Neural cell (in vitro differentiated cells): ENCODE measurements at regions not wholly inside any gene's neighbourhood (a gene's known extent, or its start where the extent isn't known, plus 50 kb on each side); places are given as distances from the start of the nearest gene placed in this dataset.

Experiments used
- H2AFZ ChIP-seq: fragments of 200-600, 300-800 bp; sonication (generic), shearing (Covaris generic); 2 replicates; pipeline ENCODE4 v1.6.0; 2014; ENCODE audit warnings: low read depth, mild to moderate bottlenecking, antibody characterized with exemption, low read length, moderate library complexity
- H3F3A ChIP-seq: fragments of 200-600 bp; shearing (Covaris generic); 2 replicates; pipeline ENCODE4 v1.6.1; 2016; ENCODE audit warnings: mild to moderate bottlenecking, moderate library complexity, mixed read lengths, antibody characterized with exemption, low read length; ENCODE audit not compliant: insufficient read depth, poor library complexity, severe bottlenecking
- H3K27ac ChIP-seq: fragments of 200-600, 300-800 bp; sonication (generic), shearing (Covaris generic); 2 replicates; pipeline ENCODE4 v1.5.1; 2014; ENCODE audit warnings: mild to moderate bottlenecking, low read length, moderate library complexity
- H3K27me3 ChIP-seq: fragments of 300-800, 200-600 bp; sonication (generic), shearing (Covaris generic); 2 replicates; pipeline ENCODE4 v1.6.0; 2014; ENCODE audit warnings: mild to moderate bottlenecking, low read depth, low read length, moderate library complexity; ENCODE audit not compliant: insufficient read depth
- H3K36me3 ChIP-seq: fragments of 300-800, 200-600 bp; sonication (generic), shearing (Covaris generic); 2 replicates; pipeline ENCODE4 v1.5.1; 2014; ENCODE audit warnings: mild to moderate bottlenecking, antibody characterized with exemption, low read length, moderate library complexity; ENCODE audit not compliant: insufficient read depth
- H3K4me2 ChIP-seq: fragments of 300-800, 200-600 bp; sonication (generic), shearing (Covaris generic); 2 replicates; pipeline ENCODE4 v1.6.0; 2014; ENCODE audit warnings: mild to moderate bottlenecking, low read length
- H3K4me3 ChIP-seq: fragments of 300-800, 200-600 bp; sonication (generic), shearing (Covaris generic); 2 replicates; pipeline ENCODE4 v1.5.1; 2014; ENCODE audit warnings: mild to moderate bottlenecking, low read length, moderate library complexity
- H3K79me2 ChIP-seq: fragments of 200-600 bp; shearing (Covaris generic); replicated peaks from 2 replicates; pipeline ENCODE4 v1.6.0; 2014; ENCODE audit warnings: mild to moderate bottlenecking, low read length, moderate library complexity; ENCODE audit not compliant: insufficient read depth
- H3K9ac ChIP-seq: fragments of 300-800, 200-600 bp; sonication (generic), shearing (Covaris generic); 2 replicates; pipeline ENCODE4 v1.6.1; 2016; ENCODE audit warnings: mild to moderate bottlenecking, low read length, mixed read lengths
- H3K9me2 ChIP-seq: fragments of 200-600 bp; shearing (Covaris generic); 2 replicates; pipeline ENCODE4 v1.6.1; 2016; ENCODE audit warnings: mild to moderate bottlenecking, low read length, mixed read lengths; ENCODE audit not compliant: insufficient read depth
- H3K9me3 ChIP-seq: fragments of 200-600, 300-800 bp; sonication (generic), shearing (Covaris generic); 2 replicates; pipeline ENCODE4 v1.6.1; 2016; ENCODE audit warnings: mild to moderate bottlenecking, mixed run types, low read length, moderate library complexity, mixed read lengths
- H4K20me1 ChIP-seq: fragments of 200-600 bp; shearing (Covaris generic); 2 replicates; pipeline ENCODE4 v1.6.1; 2016; ENCODE audit warnings: mild to moderate bottlenecking, mixed run types; ENCODE audit not compliant: insufficient read depth
- POLR2AphosphoS5 ChIP-seq: IDR thresholded peaks from 2 replicates; pipeline ENCODE4 v1.6.1; 2012

DNA sequence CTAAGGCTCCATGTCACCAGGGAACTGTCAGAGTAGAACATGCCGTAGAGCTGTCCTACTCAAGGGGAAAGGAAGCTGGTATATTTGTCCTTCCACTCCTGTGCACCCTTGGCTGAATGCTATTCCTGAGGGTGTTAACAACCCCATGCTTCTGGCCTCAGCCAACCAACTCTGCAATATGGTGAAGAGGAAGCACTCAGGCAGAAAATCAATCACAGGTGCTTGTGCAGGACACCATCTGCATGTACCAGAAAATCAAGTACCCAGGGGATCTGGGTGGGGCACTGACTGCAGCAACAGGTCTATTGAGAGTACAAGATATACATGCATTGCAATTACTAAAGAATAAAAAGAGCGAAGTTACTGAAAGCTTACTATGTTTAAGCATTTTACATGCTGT is 51.4 kb upstream of the NEK6 start:
- TF ChIP-seq POLR2AphosphoS5, result no peak
- H3K27me3 ChIP-seq, result no peaks in the 10 kb centered on the region
- H2AFZ ChIP-seq, result no peak overlapping the region
- H3K36me3 ChIP-seq, result no peaks in the 10 kb centered on the region
- no peaks in the 10 kb centered on the region for H3K9me3 ChIP-seq
- no peak overlapping the region for H3K4me3 ChIP-seq
- H3K4me2 ChIP-seq, result no peak overlapping the region
- H3K27ac ChIP-seq, result no peak overlapping the region
- H3K9ac ChIP-seq, result no peak overlapping the region
- no peaks in the 10 kb centered on the region for H3K79me2 ChIP-seq
- no peaks in the 10 kb centered on the region for H3K9me2 ChIP-seq
- no peaks in the 10 kb centered on the region for H3F3A ChIP-seq
- no peaks in the 10 kb centered on the region for H4K20me1 ChIP-seq
